Progenitor cell of endocrine pancreas (in vitro differentiated cells): ENCODE measurements at regions not wholly inside any gene's neighbourhood (a gene's known extent, or its start where the extent isn't known, plus 50 kb on each side); places are given as distances from the start of the nearest gene placed in this dataset.

ENCODE experiments used
- DNase-seq: peaks from one replicate; pipeline ENCODE4 v3.0.0; 2021; ENCODE audit warnings: low spot score; ENCODE audit not compliant: unreplicated experiment
- H3K27ac Mint-ChIP-seq: 2 replicates; pipeline ENCODE4 v1.8.0; 2021; ENCODE audit warnings: mild to moderate bottlenecking, moderate library complexity, mixed read lengths
- H3K27me3 Mint-ChIP-seq: 2 replicates; pipeline ENCODE4 v1.8.0; 2021; ENCODE audit warnings: mixed read lengths
- H3K36me3 Mint-ChIP-seq: 2 replicates; pipeline ENCODE4 v1.8.0; 2022; ENCODE audit warnings: mixed read lengths; ENCODE audit not compliant: insufficient read depth
- H3K4me1 Mint-ChIP-seq: 2 replicates; pipeline ENCODE4 v1.8.0; 2021; ENCODE audit warnings: low read depth, mixed read lengths
- H3K4me3 Mint-ChIP-seq: 2 replicates; pipeline ENCODE4 v1.8.0; 2021; ENCODE audit warnings: low read depth, mild to moderate bottlenecking, moderate library complexity, mixed read lengths
- H3K9me3 Mint-ChIP-seq: 2 replicates; pipeline ENCODE4 v1.8.0; 2021; ENCODE audit warnings: low read depth, mixed read lengths
- CTCF ChIP-seq: fragments of 200-600 bp; sonication (generic); IDR thresholded peaks from one replicate; pipeline ENCODE4 v1.5.0; 2021; ENCODE audit warnings: antibody characterized with exemption, mild to moderate bottlenecking; ENCODE audit not compliant: unreplicated experiment

- no peaks in the 10 kb centered on the region for H3K36me3 Mint-ChIP-seq
- H3K9me3 Mint-ChIP-seq = no peaks in the 10 kb centered on the region
- no peak for TF ChIP-seq CTCF
- peaks cover 15% of the 10 kb centered on the region for H3K27me3 Mint-ChIP-seq
- no peak for DNase-seq
- no peak overlapping the region for H3K4me3 Mint-ChIP-seq
- no peak overlapping the region for H3K27ac Mint-ChIP-seq
- H3K4me1 Mint-ChIP-seq = no peaks in the 10 kb centered on the region
These were observed 80.2 kb downstream of the GP2 start for GRCh38 chr16:20247076-20247475.

GRCh38 chr16:20243731-20244281 lies 83.5 kb downstream of the GP2 start:
- no peak for DNase-seq
- Mint-ChIP-seq H3K27ac (no peak overlapping the region), H3K27me3 (peaks cover 20% of the 10 kb centered on the region), H3K36me3 (no peaks in the 10 kb centered on the region), H3K9me3 (no peaks in the 10 kb centered on the region), H3K4me3 (no peak overlapping the region), H3K4me1 (no peaks in the 10 kb centered on the region)
- no peak for TF ChIP-seq CTCF

GRCh38 chr16:20242568-20243255 lies 84.6 kb downstream of the GP2 start:
- Mint-ChIP-seq H3K27me3 (peaks cover 24% of the 10 kb centered on the region), H3K4me1 (no peaks in the 10 kb centered on the region), H3K4me3 (no peak overlapping the region), H3K36me3 (no peaks in the 10 kb centered on the region), H3K9me3 (no peaks in the 10 kb centered on the region), H3K27ac (no peak overlapping the region)
- no peak for TF ChIP-seq CTCF
- no peak for DNase-seq

- Mint-ChIP-seq H3K36me3 (no peaks in the 10 kb centered on the region), H3K9me3 (no peaks in the 10 kb centered on the region), H3K27ac (no peak overlapping the region)
These were observed 86.0 kb downstream of the GP2 start for GRCh38 chr16:20241321-20241720.

GRCh38 chr16:20236579-20237289 lies 90.6 kb downstream of the GP2 start:
- Mint-ChIP-seq H3K4me1 (peaks cover 1% of the 10 kb centered on the region), H3K4me3 (no peak overlapping the region), H3K27ac (no peak overlapping the region), H3K27me3 (peaks cover 32% of the 10 kb centered on the region), H3K36me3 (no peaks in the 10 kb centered on the region), H3K9me3 (no peaks in the 10 kb centered on the region)
- no peak for TF ChIP-seq CTCF
- no peak for DNase-seq

More at GRCh38 chr16:20241321-20241720, 86.0 kb downstream of the GP2 start:
- H3K4me1 Mint-ChIP-seq = no peaks in the 10 kb centered on the region
- TF ChIP-seq CTCF = no peak
- peaks cover 28% of the 10 kb centered on the region for H3K27me3 Mint-ChIP-seq
- H3K4me3 Mint-ChIP-seq = no peak overlapping the region
- no peak for DNase-seq
